HG03159 (cell line): ENCODE measurements at regions not wholly inside any gene's neighbourhood (a gene's known extent, or its start where the extent isn't known, plus 50 kb on each side); places are given as distances from the start of the nearest gene placed in this dataset.

ENCODE experiments used
- ATAC-seq: cut with Tn5 transposase; IDR thresholded peaks from one replicate; pipeline ENCODE4 v1.9.1; 2021; ENCODE audit warnings: mild to moderate bottlenecking, moderate library complexity; ENCODE audit not compliant: unreplicated experiment

DNA sequence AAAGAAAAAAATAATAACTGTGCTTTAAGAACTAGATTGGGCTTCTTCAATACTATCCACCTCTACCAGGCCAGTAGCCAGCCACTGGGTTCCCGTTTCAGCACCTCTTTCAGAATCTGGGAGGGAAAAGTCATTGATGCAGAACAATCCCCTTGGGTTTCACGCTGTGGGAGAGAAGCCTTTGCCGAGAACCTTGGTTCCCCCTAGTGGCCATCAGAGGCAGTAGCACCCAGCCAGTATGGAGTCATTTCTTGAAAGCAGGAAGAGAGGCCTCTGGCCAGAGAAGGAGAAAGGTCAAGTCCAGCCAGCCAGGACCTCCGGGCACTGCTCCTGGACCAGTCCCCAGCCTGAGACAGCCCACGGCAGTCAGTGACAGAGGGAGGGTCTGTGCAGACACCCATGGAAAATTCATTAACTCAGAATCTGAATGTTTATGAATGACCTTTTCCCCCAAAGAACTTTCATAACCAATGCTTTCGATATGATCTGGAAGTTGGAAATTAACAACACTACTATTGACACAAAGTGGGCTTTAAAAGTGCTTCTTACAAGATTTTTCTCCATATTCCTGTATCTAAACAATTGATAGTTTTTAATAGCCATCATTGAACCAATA lies 51.2 kb upstream of the CDH5 start:
- peak; percentile 95 for ATAC-seq

GRCh38 chr16:66311306-66311705 lies 55.2 kb upstream of the CDH5 start:
- no peak for ATAC-seq

DNA sequence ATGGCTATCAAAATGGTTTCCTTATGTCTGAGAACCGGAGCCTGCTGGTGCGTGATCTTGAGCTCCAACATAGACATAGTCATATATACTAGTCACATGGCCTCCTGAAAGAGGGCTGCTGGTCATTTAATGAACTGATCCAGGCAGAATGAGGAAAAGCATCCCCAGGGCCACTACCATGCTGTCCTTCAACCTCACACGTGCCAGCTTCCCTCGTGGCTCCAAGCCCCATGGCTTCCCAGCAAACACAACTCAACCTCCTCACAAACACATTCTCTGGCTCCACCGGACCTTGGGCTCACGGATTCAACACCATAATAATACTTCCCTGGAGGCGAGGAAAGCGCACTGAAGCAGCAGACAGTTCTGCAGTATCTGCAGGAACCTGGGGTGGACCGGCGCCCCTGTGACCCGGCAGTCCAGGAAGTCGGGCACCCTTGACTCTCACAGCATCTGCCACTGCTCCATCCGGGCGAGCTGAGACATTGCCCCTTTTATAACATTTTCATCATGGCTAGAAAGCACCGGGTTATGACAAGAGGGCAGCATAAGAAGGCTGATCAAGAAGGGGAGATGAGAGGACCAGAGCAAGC lies 57.2 kb upstream of the CDH5 start:
- no peak for ATAC-seq

- ATAC-seq = no peak
These were observed 58.4 kb upstream of the CDH5 start for GRCh38 chr16:66308096-66308495.

- ATAC-seq = no peak
These were observed 59.9 kb upstream of the CDH5 start for GRCh38 chr16:66306366-66307150.

- no peak for ATAC-seq
These were observed 61.5 kb upstream of the CDH5 start for GRCh38 chr16:66304961-66305360.

DNA sequence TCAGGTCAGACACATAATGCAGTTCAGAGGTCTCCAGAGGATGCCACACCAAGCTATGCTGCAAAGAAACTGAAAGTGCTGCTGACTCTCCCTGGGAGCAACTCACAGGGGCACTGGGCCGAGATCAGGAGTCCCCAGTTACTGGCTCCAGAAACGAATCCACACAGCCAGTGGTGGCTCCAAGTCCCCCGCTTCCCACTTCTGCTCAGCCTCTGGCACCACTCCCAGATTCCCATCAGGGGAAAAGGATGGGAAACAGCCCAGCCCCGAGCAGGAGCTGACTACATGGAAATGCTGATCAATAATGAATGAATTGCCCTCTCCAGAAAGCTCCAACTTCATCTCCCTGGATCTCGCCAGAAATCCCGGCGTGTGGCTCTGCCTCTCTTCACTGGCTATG lies 62.3 kb upstream of the CDH5 start:
- ATAC-seq = no peak

DNA sequence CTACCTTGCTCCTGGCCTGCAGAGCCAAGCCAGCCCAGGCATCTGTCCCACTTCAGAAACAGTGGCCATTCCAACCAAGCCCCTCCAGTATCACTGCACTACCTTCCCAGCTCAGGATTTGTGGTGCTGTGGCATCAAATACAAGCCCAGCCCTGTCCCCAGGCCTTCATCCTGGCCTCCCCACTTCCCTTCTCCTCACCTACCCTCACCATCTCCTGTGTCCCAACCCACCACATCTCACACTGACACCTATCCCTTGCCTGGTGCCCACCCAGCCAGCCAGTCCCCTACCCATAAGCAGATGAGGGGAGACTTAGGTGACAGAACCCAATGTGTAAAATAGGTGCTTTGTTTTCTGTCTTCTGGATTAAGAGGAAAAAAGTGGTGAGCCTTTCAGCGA lies 66.0 kb upstream of the CDH5 start:
- ATAC-seq = no peak

GRCh38 chr16:66300037-66300436 lies 66.5 kb upstream of the CDH5 start:
- ATAC-seq = no peak

DNA sequence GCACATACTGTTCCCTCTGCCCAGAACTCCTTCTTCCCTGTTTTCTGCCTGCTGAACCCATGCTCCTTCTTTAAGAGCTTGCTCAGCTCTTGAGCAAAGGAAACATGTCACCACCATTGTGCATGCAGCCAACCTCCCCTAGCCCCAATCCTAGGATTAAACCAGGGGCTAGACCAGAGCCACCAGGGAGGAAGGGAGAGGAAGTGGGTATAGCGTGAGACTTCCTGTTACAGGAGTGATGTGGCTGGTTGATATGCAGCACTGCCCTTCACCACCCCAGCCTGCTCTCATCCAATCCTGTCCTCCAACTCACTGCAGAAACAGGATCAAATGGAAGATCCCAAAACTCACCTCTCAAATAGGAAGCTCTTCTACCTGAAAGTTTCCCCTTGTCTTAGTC lies 67.1 kb upstream of the CDH5 start:
- no peak for ATAC-seq

DNA sequence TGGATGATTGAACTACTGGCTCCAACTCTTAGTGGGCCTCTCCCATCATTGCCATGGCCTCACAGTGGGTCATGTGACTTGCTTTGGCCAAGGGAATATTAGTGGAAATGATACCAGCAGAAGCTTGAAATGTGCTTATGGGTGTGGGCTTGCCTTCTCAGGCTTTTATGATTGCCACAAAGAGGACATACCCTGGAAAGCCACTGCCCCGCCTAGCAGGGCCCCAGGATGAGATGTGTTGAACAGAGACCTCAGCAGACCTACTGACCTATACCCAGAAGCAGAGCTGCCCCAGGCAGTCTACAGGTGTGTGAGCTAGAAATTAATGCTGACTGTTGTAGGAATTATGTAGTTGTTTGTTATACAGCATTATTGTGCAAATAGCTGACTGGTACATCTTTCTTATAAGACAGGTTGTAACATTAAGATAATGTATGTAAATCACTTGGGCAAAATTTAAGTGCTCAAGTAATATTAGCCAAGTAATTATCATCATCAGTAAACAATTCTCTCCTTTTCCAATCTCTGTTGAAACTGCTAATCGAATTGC lies 67.8 kb upstream of the CDH5 start:
- no peak for ATAC-seq

GRCh38 chr16:66298006-66298405 lies 68.5 kb upstream of the CDH5 start:
- no peak for ATAC-seq

GRCh38 chr16:66296591-66296990 lies 69.9 kb upstream of the CDH5 start:
- no peak for ATAC-seq

GRCh38 chr16:66295761-66296546 lies 70.5 kb upstream of the CDH5 start:
- no peak for ATAC-seq

GRCh38 chr16:66295213-66295612 lies 71.3 kb upstream of the CDH5 start:
- ATAC-seq = no peak

GRCh38 chr16:66294507-66294906 lies 72.0 kb upstream of the CDH5 start:
- no peak for ATAC-seq

DNA sequence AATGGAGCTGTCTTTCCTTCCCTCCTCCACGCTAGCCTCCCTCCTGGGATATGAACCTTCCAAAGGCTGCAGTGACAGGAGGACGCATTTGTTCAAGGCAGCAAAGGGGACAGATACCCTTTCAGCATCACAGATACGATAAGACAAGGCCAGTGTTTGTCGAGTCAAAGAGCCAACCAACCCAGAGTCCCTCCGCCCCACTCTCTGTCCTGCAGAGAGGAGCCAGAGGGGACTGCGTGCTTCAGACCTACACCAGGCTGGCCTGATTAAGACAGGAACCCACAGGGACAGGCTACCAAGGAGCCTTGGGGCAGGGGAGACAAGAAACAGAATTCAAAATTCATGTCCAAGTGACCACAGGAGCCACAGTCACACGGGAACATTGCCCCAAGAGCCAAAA lies 72.6 kb upstream of the CDH5 start:
- ATAC-seq = no peak

- no peak for ATAC-seq
These were observed 73.2 kb upstream of the CDH5 start for GRCh38 chr16:66293207-66293735.

GRCh38 chr16:66292241-66292935 lies 74.1 kb upstream of the CDH5 start:
- no peak for ATAC-seq

DNA sequence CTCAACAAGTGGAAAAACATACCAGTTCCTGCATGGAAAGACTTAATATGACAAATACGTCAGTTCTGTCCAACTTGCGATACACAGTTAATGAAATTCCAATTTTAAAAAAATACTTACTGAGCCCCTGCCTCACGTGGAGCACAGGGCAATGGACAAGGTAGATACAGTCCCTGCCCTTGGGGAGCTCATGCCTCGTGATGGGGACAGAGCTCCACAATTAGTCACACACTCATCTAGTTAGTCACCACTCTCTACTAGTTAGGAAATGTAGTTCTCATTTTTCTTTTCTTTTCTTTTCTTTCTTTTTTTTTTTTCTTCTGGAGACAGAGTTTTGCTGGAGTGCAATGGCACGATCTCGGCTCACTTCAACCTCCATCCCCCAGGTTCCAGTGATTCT lies 74.7 kb upstream of the CDH5 start:
- no peak for ATAC-seq
